Liver (tissue), 8 donors: ENCODE measurements at regions not wholly inside any gene's neighbourhood (a gene's known extent, or its start where the extent isn't known, plus 50 kb on each side); places are given as distances from the start of the nearest gene placed in this dataset.

Experiments used
- DNase-seq: peaks from one replicate; pipeline ENCODE4 v3.0.0-alpha.2; 2017; ENCODE audit warnings: low spot score
- H3K27ac ChIP-seq, 2 donors: one replicate each; pipeline ENCODE4 v1.7.0; 2013; ENCODE audit warnings: inconsistent platforms in 2 of 2, low read length in 2 of 2, control low read depth in 1 of 2, low read depth in 1 of 2, mild to moderate bottlenecking in 1 of 2
- H3K27me3 ChIP-seq, 4 donors: one replicate each; pipeline versions ENCODE4 v1.6.1 to v1.7.0; 2013; ENCODE audit warnings: low read length in 3 of 4, inconsistent platforms in 1 of 4, mild to moderate bottlenecking in 1 of 4, moderate library complexity in 1 of 4; ENCODE audit not compliant: control insufficient read depth in 4 of 4, insufficient read depth in 4 of 4
- H3K36me3 ChIP-seq, 4 donors: one replicate each; pipeline versions ENCODE4 v1.6.1 to v1.7.0; 2013; ENCODE audit warnings: low read length in 3 of 4, mild to moderate bottlenecking in 3 of 4, low read depth in 1 of 4, moderate library complexity in 1 of 4; ENCODE audit not compliant: control insufficient read depth in 4 of 4, insufficient read depth in 3 of 4
- H3K4me1 ChIP-seq, 4 donors: one replicate each; pipeline versions ENCODE4 v1.6.1 to v1.7.0; 2013; ENCODE audit warnings: low read length in 3 of 4, mild to moderate bottlenecking in 3 of 4, moderate library complexity in 1 of 4; ENCODE audit not compliant: control insufficient read depth in 4 of 4, insufficient read depth in 4 of 4
- H3K4me3 ChIP-seq, 3 donors: one replicate each; pipeline versions ENCODE4 v1.6.1 to v1.7.0; 2013; ENCODE audit warnings: low read length in 3 of 3, control low read depth in 1 of 3, low read depth in 1 of 3, mild to moderate bottlenecking in 1 of 3
- H3K9ac ChIP-seq, 2 donors: one replicate each; pipeline ENCODE4 v1.7.0; 2013; ENCODE audit warnings: low read length in 2 of 2, mild to moderate bottlenecking in 2 of 2, moderate library complexity in 2 of 2, control low read depth in 1 of 2, low read depth in 1 of 2
- H3K9me3 ChIP-seq, 4 donors: one replicate each; pipeline versions ENCODE4 v1.6.1 to v1.7.0; 2013; ENCODE audit warnings: low read length in 3 of 4; ENCODE audit not compliant: control insufficient read depth in 4 of 4
- EGR1 ChIP-seq, 2 donors: IDR thresholded peaks; 2 replicates each; pipeline ENCODE4 v1.6.1; 2016 to 2018; ENCODE audit warnings: antibody characterized with exemption in 2 of 2, low read depth in 2 of 2
- FOXA2 ChIP-seq: IDR thresholded peaks from 2 replicates; pipeline ENCODE4 v1.6.1; 2016; ENCODE audit warnings: antibody characterized with exemption
- GABPA ChIP-seq, 2 donors: IDR thresholded peaks in 1 of 2; conservative IDR thresholded peaks in 1 of 2; 2 replicates each; pipeline ENCODE4 v1.6.1; 2016; ENCODE audit warnings: antibody characterized with exemption in 2 of 2, mild to moderate bottlenecking in 1 of 2, moderate library complexity in 1 of 2
- HNF4A ChIP-seq, 2 donors: conservative IDR thresholded peaks; 2 replicates each; pipeline ENCODE4 v1.6.1; 2016; ENCODE audit warnings: antibody characterized with exemption in 2 of 2, mild to moderate bottlenecking in 2 of 2
- HNF4G ChIP-seq: IDR thresholded peaks from 2 replicates; pipeline ENCODE4 v1.6.1; 2016; ENCODE audit warnings: antibody characterized with exemption
- JUND ChIP-seq, 2 donors: IDR thresholded peaks; 2 replicates each; pipeline ENCODE4 v1.6.1; 2016; ENCODE audit warnings: antibody characterized with exemption in 2 of 2
- NR2F2 ChIP-seq: IDR thresholded peaks from 2 replicates; pipeline ENCODE4 v1.6.1; 2016; ENCODE audit warnings: antibody characterized with exemption
- RAD21 ChIP-seq, 2 donors: IDR thresholded peaks; 2 replicates each; pipeline ENCODE4 v1.6.1; 2016; ENCODE audit warnings: antibody characterized with exemption in 2 of 2, mild to moderate bottlenecking in 2 of 2
- SP1 ChIP-seq: IDR thresholded peaks from 2 replicates; pipeline ENCODE4 v1.6.1; 2018; ENCODE audit warnings: antibody characterized with exemption, mild to moderate bottlenecking
- YY1 ChIP-seq: IDR thresholded peaks from 2 replicates; pipeline ENCODE4 v1.6.1; 2016; ENCODE audit warnings: antibody characterized with exemption, mild to moderate bottlenecking
- WGBS: extraction: QIAGEN DNeasy Blood & Tissue Kit; methylation state at CpG from one replicate; pipeline ENCODE4 v1.1.7; 2013; 5-methylcytosine and 5-hydroxymethylcytosine counted together
- TF ChIP-seq, protein P1 (sequence below): fragments of 150-350 bp; IDR thresholded peaks from 2 replicates; pipeline ENCODE4 v1.5.1; 2017; ENCODE audit warnings: improper control_type of control experiment, low read depth, low read length; ENCODE audit not compliant: missing input control
- TF ChIP-seq, protein P2 (sequence below): IDR thresholded peaks from 2 replicates; pipeline ENCODE4 v1.6.1; 2016; ENCODE audit warnings: antibody characterized with exemption
- TF ChIP-seq, protein P3 (sequence below): IDR thresholded peaks from 2 replicates; pipeline ENCODE4 v1.6.1; 2016; ENCODE audit warnings: antibody characterized with exemption
- TF ChIP-seq, protein P4 (sequence below): IDR thresholded peaks from 2 replicates; pipeline ENCODE4 v1.6.1; 2016; ENCODE audit warnings: antibody characterized with exemption
- TF ChIP-seq, protein P5 (sequence below): IDR thresholded peaks from 2 replicates; pipeline ENCODE4 v1.6.1; 2016; ENCODE audit warnings: antibody characterized with exemption, mild to moderate bottlenecking
- donor health status: healthy.
- donor health status: healthy.
- donor health status: healthy.
- donor health status: healthy.
- donor health status: healthy.

DNA sequence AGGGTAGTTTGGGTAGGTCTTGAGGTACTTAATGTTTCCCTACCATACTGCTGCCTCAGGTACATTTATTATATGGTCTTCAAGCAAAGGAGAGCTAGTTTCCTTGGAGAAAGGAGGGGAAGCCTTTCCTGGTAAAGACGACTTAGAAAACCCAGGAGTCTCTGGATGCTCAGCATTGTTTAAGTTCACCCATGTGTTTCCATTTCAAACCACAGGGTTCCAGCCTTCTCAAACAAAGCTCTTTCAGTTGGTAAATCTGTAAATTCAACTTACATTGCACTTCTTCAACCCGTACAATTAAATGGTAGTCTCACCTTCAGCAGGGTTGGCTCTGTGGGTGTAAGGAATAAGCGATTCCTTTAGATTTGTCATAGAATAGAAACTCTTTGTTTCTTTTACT, 111.9 kb upstream of the UNC5C start:
- TF ChIP-seq NR2F2 (no peak), GABPA (IDR thresholded peaks at IDR 0.05 in 1 of 2, conservative IDR thresholded peaks at IDR 0.05 in 1 of 2) (no peak), RAD21 (IDR thresholded peaks at IDR 0.05) (no peak), FOXA2 (no peak), JUND (IDR thresholded peaks at IDR 0.05) (no peak)
- TF ChIP-seq, protein P1, sequence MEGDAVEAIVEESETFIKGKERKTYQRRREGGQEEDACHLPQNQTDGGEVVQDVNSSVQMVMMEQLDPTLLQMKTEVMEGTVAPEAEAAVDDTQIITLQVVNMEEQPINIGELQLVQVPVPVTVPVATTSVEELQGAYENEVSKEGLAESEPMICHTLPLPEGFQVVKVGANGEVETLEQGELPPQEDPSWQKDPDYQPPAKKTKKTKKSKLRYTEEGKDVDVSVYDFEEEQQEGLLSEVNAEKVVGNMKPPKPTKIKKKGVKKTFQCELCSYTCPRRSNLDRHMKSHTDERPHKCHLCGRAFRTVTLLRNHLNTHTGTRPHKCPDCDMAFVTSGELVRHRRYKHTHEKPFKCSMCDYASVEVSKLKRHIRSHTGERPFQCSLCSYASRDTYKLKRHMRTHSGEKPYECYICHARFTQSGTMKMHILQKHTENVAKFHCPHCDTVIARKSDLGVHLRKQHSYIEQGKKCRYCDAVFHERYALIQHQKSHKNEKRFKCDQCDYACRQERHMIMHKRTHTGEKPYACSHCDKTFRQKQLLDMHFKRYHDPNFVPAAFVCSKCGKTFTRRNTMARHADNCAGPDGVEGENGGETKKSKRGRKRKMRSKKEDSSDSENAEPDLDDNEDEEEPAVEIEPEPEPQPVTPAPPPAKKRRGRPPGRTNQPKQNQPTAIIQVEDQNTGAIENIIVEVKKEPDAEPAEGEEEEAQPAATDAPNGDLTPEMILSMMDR = no peak
- TF ChIP-seq, protein P2, sequence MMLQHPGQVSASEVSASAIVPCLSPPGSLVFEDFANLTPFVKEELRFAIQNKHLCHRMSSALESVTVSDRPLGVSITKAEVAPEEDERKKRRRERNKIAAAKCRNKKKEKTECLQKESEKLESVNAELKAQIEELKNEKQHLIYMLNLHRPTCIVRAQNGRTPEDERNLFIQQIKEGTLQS = no peak
- TF ChIP-seq, protein P3, sequence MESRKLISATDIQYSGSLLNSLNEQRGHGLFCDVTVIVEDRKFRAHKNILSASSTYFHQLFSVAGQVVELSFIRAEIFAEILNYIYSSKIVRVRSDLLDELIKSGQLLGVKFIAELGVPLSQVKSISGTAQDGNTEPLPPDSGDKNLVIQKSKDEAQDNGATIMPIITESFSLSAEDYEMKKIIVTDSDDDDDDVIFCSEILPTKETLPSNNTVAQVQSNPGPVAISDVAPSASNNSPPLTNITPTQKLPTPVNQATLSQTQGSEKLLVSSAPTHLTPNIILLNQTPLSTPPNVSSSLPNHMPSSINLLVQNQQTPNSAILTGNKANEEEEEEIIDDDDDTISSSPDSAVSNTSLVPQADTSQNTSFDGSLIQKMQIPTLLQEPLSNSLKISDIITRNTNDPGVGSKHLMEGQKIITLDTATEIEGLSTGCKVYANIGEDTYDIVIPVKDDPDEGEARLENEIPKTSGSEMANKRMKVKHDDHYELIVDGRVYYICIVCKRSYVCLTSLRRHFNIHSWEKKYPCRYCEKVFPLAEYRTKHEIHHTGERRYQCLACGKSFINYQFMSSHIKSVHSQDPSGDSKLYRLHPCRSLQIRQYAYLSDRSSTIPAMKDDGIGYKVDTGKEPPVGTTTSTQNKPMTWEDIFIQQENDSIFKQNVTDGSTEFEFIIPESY = no peak
- Histone ChIP-seq H3K27me3 (no peaks in the 10 kb centered on the region), H3K4me1 (no peaks in the 10 kb centered on the region), H3K4me3 (no peak overlapping the region), H3K27ac (no peak overlapping the region), H3K9ac (no peak overlapping the region), H3K9me3 (no peaks in the 10 kb centered on the region), H3K36me3 (no peaks in the 10 kb centered on the region)
- no peak for DNase-seq
- WGBS = 54% methylated on average over 3 of the region's 3 CpGs

GRCh38 chr4:95651891-95652290, 103.1 kb upstream of the UNC5C start:
- TF ChIP-seq YY1 = no peak
- TF ChIP-seq GABPA (IDR thresholded peaks at IDR 0.05 in 1 of 2, conservative IDR thresholded peaks at IDR 0.05 in 1 of 2) = no peak
- no peak for TF ChIP-seq NR2F2
- TF ChIP-seq, protein P1 = no peak
- TF ChIP-seq HNF4A (conservative IDR thresholded peaks at IDR 0.05) = no peak
- TF ChIP-seq EGR1 (IDR thresholded peaks at IDR 0.05; ENCODE audit: low read depth in 2 of 2) = no peak
- TF ChIP-seq RAD21 (IDR thresholded peaks at IDR 0.05) = no peak
- TF ChIP-seq, protein P4, sequence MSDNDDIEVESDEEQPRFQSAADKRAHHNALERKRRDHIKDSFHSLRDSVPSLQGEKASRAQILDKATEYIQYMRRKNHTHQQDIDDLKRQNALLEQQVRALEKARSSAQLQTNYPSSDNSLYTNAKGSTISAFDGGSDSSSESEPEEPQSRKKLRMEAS = no peak
- TF ChIP-seq FOXA2 = no peak
- TF ChIP-seq JUND (IDR thresholded peaks at IDR 0.05) = no peak
- TF ChIP-seq, protein P3 = no peak
- TF ChIP-seq, protein P5, sequence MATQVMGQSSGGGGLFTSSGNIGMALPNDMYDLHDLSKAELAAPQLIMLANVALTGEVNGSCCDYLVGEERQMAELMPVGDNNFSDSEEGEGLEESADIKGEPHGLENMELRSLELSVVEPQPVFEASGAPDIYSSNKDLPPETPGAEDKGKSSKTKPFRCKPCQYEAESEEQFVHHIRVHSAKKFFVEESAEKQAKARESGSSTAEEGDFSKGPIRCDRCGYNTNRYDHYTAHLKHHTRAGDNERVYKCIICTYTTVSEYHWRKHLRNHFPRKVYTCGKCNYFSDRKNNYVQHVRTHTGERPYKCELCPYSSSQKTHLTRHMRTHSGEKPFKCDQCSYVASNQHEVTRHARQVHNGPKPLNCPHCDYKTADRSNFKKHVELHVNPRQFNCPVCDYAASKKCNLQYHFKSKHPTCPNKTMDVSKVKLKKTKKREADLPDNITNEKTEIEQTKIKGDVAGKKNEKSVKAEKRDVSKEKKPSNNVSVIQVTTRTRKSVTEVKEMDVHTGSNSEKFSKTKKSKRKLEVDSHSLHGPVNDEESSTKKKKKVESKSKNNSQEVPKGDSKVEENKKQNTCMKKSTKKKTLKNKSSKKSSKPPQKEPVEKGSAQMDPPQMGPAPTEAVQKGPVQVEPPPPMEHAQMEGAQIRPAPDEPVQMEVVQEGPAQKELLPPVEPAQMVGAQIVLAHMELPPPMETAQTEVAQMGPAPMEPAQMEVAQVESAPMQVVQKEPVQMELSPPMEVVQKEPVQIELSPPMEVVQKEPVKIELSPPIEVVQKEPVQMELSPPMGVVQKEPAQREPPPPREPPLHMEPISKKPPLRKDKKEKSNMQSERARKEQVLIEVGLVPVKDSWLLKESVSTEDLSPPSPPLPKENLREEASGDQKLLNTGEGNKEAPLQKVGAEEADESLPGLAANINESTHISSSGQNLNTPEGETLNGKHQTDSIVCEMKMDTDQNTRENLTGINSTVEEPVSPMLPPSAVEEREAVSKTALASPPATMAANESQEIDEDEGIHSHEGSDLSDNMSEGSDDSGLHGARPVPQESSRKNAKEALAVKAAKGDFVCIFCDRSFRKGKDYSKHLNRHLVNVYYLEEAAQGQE = no peak
- TF ChIP-seq HNF4G = no peak
- no peak for TF ChIP-seq SP1

More at GRCh38 chr4:95651891-95652290, 103.1 kb upstream of the UNC5C start:
- WGBS = 64% methylated on average over 1 of the region's 1 CpG
- Histone ChIP-seq H3K36me3 (no peaks in the 10 kb centered on the region), H3K9me3 (no peaks in the 10 kb centered on the region), H3K4me3 (no peak overlapping the region), H3K27ac (no peak overlapping the region), H3K4me1 (no peaks in the 10 kb centered on the region), H3K9ac (no peak overlapping the region), H3K27me3 (no peaks in the 10 kb centered on the region)
- no peak for DNase-seq
